ENCODE measurements at regions not wholly inside any gene's neighbourhood (a gene's known extent, or its start where the extent isn't known, plus 50 kb on each side); places are given as distances from the start of the nearest gene placed in this dataset.
"Not testable (repeated sequence)": the region's sequence is repeated elsewhere in the genome, so short reads cannot be mapped to it uniquely, and the experiment has no call there.

DNA sequence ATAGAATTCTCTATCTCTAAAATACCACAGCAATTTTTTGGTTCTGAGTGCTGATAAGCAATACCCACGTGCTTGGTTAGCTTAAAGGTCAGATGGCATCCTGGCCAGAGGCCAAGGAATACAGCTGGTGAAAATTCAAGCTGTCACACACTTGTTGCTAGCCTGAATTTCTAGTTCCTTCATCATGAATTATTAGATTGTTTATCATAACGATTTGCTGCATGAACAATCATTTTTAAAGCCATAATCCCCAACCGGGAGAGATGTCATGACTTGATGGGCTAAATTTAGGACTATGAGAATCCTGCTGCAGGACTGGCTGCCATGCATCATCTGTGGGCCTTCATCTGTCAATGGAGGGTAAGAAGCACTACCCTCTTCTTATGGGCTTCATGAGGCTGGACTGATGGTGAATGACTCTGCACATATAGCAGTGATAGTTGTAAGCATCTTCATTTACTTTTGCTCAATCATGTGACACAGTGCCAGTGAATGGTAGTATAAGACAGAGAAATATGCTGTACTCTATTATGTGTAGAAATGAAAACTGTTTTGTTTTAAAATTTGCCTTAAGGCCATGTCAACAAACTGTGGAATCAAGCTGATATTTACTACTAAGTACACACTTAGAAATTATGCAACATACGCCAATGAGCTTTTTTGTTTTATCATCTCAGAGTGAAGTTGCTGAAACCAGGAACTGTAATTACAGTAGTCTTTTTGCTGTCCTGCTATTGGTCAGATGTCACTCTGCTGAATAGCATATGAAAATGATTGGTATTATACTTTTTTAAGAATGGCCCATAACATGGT, 80.5 kb upstream of the RALGPS2 start:
- DNase-seq = peak; percentile 25

- DNase-seq = peak; percentile 34
Measured at GRCh38 chr1:178645157-178645807, 79.8 kb upstream of the RALGPS2 start.

DNA sequence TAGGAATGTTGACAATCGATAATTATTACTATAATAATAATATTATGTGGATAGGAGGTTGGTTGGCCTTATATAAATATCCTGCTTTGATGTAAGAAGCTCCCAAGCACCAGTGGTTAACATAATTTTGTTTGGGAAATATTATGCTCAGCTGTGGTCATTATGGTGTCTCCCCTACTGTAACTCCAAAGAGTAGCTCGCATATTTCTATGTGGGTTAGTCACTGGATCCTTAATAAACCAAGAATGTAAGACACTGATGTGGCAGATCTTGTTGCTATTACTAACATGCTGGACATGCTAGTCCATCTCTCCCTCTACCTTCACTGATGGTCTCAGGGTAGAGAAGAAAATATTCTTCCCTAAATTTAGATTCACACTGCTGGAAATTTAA, 79.2 kb upstream of the RALGPS2 start:
- DNase-seq = no peak

- no peak for DNase-seq
Measured at GRCh38 chr1:178646821-178647220, 78.2 kb upstream of the RALGPS2 start.

DNA sequence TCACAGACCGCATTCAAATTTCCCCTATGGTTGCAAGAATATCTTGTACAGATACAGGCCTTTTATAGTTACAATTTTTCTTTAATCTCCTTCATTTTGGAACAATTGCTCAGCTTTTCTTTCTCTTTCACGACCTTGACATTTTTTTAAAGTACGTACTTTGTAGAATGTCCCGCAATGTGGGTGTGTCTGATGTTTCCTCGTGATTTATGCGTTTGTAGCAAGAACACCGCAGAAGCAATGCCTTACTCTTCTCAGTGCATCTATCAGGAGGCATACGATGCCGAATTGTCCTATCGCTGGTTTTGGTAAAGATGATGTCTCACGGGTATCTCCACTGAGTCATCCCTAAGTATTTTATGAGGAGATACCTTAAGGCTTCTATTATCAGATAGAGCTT, 76.9 kb upstream of the RALGPS2 start:
- DNase-seq = no peak

- no peak for DNase-seq
Measured at GRCh38 chr1:178649582-178650350, 75.3 kb upstream of the RALGPS2 start.

DNA sequence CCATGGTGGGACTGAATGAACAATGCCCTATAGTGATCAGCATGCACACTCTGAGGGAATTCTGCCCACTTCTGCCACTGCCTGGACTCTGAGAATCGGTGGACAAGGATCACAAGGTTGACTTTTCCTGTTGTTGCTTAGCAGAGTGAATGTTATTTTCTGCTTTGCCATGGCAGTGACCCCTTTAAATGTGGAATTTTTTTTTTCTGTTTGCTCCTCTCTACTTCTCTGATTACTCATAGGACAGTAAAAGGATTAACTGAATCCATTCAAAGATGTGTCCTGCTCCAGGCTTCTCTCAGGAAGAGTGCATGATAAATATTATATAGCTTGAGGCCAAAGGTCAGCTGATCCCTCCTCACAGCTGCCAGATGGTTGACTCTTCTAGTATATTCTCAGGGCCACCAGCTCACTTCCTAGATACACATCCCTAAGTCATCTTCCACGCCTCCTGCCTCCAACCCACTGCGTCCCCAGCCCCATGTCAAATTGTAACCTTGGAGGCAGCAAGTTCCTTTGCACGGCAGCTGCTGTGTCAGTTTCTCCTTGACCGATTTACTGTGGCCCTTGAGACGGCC, 74.0 kb upstream of the RALGPS2 start:
- DNase-seq = no peak

GRCh38 chr1:178651742-178652141, 73.3 kb upstream of the RALGPS2 start:
- no peak for DNase-seq

GRCh38 chr1:178652506-178653490, 72.2 kb upstream of the RALGPS2 start:
- DNase-seq = no peak

GRCh38 chr1:178659789-178660208, 65.2 kb upstream of the RALGPS2 start:
- DNase-seq = no peak

GRCh38 chr1:178660461-178660860, 64.6 kb upstream of the RALGPS2 start:
- DNase-seq = no peak

DNA sequence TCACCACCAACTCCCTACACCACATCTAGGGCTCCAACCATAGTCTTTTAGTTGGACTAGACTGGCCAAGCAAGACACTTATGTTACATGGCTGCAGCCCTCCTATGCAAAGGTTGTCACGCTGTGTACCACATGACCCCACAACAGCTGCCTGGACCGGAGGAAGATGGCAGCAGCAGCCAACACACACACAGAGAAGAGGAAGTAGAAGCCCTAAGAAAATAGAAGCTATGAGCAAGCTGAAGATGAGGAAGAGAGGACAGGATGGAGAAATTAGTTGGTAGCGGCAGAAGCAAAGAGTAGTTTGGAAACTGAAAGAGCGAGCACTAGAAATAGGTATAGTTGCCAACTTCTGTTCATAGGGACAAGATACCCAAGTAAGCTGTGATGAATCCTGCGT, 60.8 kb upstream of the RALGPS2 start:
- DNase-seq = no peak

DNA sequence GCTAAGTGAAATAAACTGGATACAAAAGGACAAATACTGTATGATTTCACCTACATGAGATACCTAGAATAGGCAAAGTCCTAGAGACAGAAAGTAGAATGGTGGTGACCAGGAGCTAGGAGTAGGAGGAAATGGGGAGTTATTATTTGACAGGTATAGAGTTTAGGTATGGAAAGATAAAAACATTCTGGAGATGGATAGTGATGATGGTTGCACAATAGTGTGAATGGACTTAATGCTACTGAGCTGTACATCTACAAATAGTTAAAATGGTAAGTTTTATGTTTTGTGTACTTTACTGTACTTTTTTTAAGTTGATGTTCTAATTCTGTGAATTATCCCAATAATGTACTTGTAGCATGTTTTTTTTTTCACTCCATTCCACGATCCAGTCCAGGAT, 59.5 kb upstream of the RALGPS2 start:
- no peak for DNase-seq

GRCh38 chr1:178666891-178667290, 58.2 kb upstream of the RALGPS2 start:
- not testable (repeated sequence) for DNase-seq

DNA sequence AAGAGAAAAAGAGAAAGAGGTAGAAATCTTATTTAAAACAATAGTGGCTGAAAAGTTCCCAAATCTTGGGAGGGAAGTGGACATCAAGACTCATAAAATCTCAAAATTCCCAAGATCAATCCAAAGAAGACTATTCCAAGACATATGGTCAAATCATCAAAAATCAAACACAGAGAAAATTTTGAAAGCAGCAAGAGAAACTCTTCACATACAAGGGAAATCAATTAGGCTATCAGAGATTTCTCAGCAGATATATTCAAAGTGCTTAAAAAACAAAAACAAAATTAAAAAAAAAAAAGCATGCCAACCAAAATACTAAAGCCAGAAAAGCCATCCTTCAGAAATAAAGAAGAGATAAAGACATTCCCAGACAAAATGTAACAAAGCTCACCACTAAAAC, 52.6 kb upstream of the RALGPS2 start:
- DNase-seq = no peak

- not testable (repeated sequence) for DNase-seq
Measured at GRCh38 chr1:178674559-178674958, 50.5 kb upstream of the RALGPS2 start.
